GM23338 (cell line): ENCODE measurements at regions not wholly inside any gene's neighbourhood (a gene's known extent, or its start where the extent isn't known, plus 50 kb on each side); places are given as distances from the start of the nearest gene placed in this dataset.

Experiments used
- ATAC-seq: fragments of 200-7000 bp; cut with Tn5 transposase; 3 replicates; pipeline ENCODE4 v1.9.1; 2020
- DNase-seq: peaks from one replicate; pipeline ENCODE4 v3.0.0-alpha.2; 2015; ENCODE audit warnings: low spot score
- H2AFZ ChIP-seq: fragments of 200-600 bp; sonication (generic); 2 replicates; pipeline ENCODE4 v1.8.0; 2016; ENCODE audit warnings: antibody characterized with exemption, mild to moderate bottlenecking, moderate library complexity
- H3F3A ChIP-seq: fragments of 200-600 bp; sonication (generic); replicated peaks from 2 replicates; pipeline ENCODE4 v1.8.0; 2017; ENCODE audit warnings: antibody characterized with exemption, mixed run types, low read depth
- H3K27ac ChIP-seq: fragments of 200-600 bp; sonication (generic); 2 replicates; pipeline ENCODE4 v1.6.1; 2016; ENCODE audit warnings: low read depth
- H3K27me3 ChIP-seq: fragments of 200-600 bp; sonication (generic); 2 replicates; pipeline ENCODE4 v1.8.0; 2016; ENCODE audit warnings: mild to moderate bottlenecking, mixed run types, moderate library complexity; ENCODE audit not compliant: insufficient read depth
- H3K36me3 ChIP-seq: fragments of 200-600 bp; sonication (generic); 2 replicates; pipeline ENCODE4 v1.8.0; 2016; ENCODE audit warnings: mild to moderate bottlenecking; ENCODE audit not compliant: insufficient read depth
- H3K4me1 ChIP-seq: fragments of 200-600 bp; sonication (generic); 2 replicates; pipeline ENCODE4 v1.8.0; 2016; ENCODE audit warnings: mild to moderate bottlenecking, moderate library complexity; ENCODE audit not compliant: insufficient read depth
- H3K4me2 ChIP-seq: fragments of 200-600 bp; sonication (generic); 2 replicates; pipeline ENCODE4 v1.7.1; 2017; ENCODE audit warnings: mixed run types
- H3K4me3 ChIP-seq: fragments of 200-600 bp; sonication (generic); 2 replicates; pipeline ENCODE4 v1.6.1; 2016; ENCODE audit warnings: mixed run types
- H3K79me2 ChIP-seq: fragments of 200-600 bp; sonication (generic); replicated peaks from 2 replicates; pipeline ENCODE4 v1.8.0; 2017; ENCODE audit warnings: mild to moderate bottlenecking; ENCODE audit not compliant: insufficient read depth
- H3K9me2 ChIP-seq: fragments of 200-600 bp; sonication (generic); 2 replicates; pipeline ENCODE4 v1.8.0; 2017; ENCODE audit not compliant: insufficient read depth
- H4K20me1 ChIP-seq: fragments of 200-600 bp; sonication (generic); replicated peaks from 2 replicates; pipeline ENCODE4 v1.8.0; 2017; ENCODE audit warnings: mild to moderate bottlenecking; ENCODE audit not compliant: insufficient read depth
- H3K27ac Mint-ChIP-seq: 2 replicates; pipeline ENCODE4 v1.8.0; 2020; ENCODE audit warnings: inconsistent platforms, mild to moderate bottlenecking, moderate library complexity, mixed read lengths
- H3K27me3 Mint-ChIP-seq: 3 replicates; pipeline ENCODE4 v1.8.0; 2022; ENCODE audit warnings: low read depth, mild to moderate bottlenecking, moderate library complexity, mixed read lengths, inconsistent platforms; ENCODE audit not compliant: insufficient read depth, poor library complexity
- H3K36me3 Mint-ChIP-seq: 3 replicates; pipeline ENCODE4 v1.8.0; 2021; ENCODE audit warnings: low read depth, mild to moderate bottlenecking, inconsistent platforms, moderate library complexity, mixed read lengths
- H3K4me1 Mint-ChIP-seq: 3 replicates; pipeline ENCODE4 v1.8.0; 2020; ENCODE audit warnings: mild to moderate bottlenecking, inconsistent platforms, mixed read lengths
- H3K4me3 Mint-ChIP-seq: 3 replicates; pipeline ENCODE4 v1.8.0; 2021; ENCODE audit warnings: moderate library complexity, mild to moderate bottlenecking, inconsistent platforms, mixed read lengths
- H3K9me3 Mint-ChIP-seq: 3 replicates; pipeline ENCODE4 v1.8.0; 2020; ENCODE audit warnings: moderate library complexity, mild to moderate bottlenecking, inconsistent platforms, mixed read lengths
- CREB1 ChIP-seq: fragments of 250-450 bp; sonication (Bioruptor Pico); IDR thresholded peaks from 2 replicates; pipeline ENCODE4 v1.5.0; 2020; ENCODE audit warnings: low read depth, mild to moderate bottlenecking, moderate library complexity
- EZH2 ChIP-seq: fragments of 200-600 bp; sonication (generic); IDR thresholded peaks from one replicate; pipeline ENCODE4 v1.8.0; 2017; ENCODE audit warnings: antibody characterized with exemption, mild to moderate bottlenecking, low read depth; ENCODE audit not compliant: unreplicated experiment
- EZH2phosphoT487 ChIP-seq: fragments of 200-600 bp; sonication (generic); IDR thresholded peaks from one replicate; pipeline ENCODE4 v1.8.1; 2018; ENCODE audit warnings: antibody characterized with exemption; ENCODE audit not compliant: unreplicated experiment
- JUNB ChIP-seq: IDR thresholded peaks from one replicate; pipeline ENCODE4 v1.6.1; 2016; ENCODE audit warnings: antibody characterized with exemption; ENCODE audit not compliant: unreplicated experiment
- NANOG ChIP-seq: IDR thresholded peaks from 2 replicates; pipeline ENCODE4 v1.6.1; 2016; ENCODE audit warnings: antibody characterized with exemption, borderline replicate concordance
- POLR2AphosphoS5 ChIP-seq: IDR thresholded peaks from 2 replicates; pipeline ENCODE4 v1.6.1; 2016; ENCODE audit warnings: antibody characterized with exemption, low read depth
- STAT1 ChIP-seq: IDR thresholded peaks from one replicate; pipeline ENCODE4 v1.6.1; 2016; ENCODE audit warnings: antibody characterized with exemption; ENCODE audit not compliant: unreplicated experiment
- ZNF114 ChIP-seq: fragments of 250-450 bp; sonication (Bioruptor Pico); IDR thresholded peaks from 2 replicates; pipeline ENCODE4 v1.5.0; 2020; ENCODE audit warnings: mild to moderate bottlenecking, moderate library complexity
- ZNF331 ChIP-seq: fragments of 250-450 bp; sonication (Bioruptor Pico); IDR thresholded peaks from 2 replicates; pipeline ENCODE4 v1.5.0; 2020; ENCODE audit warnings: low read depth, mild to moderate bottlenecking, moderate library complexity
- TF ChIP-seq, protein P1 (sequence below): fragments of 250-450 bp; sonication (Bioruptor Pico); IDR thresholded peaks from 2 replicates; pipeline ENCODE4 v1.5.0; 2020; ENCODE audit warnings: mild to moderate bottlenecking, moderate library complexity
- TF ChIP-seq, protein P2 (sequence below), 2 experiments: fragments of 200-600 bp in 1 of 2; sonication (generic) in 1 of 2; conservative IDR thresholded peaks; 2 replicates each; pipeline versions ENCODE4 v1.5.1 to v1.6.1; 2016 to 2017; ENCODE audit warnings: antibody characterized with exemption in 2 of 2, low read depth in 2 of 2, mild to moderate bottlenecking in 2 of 2, moderate library complexity in 1 of 2
- TF ChIP-seq, protein P3 (sequence below): IDR thresholded peaks from one replicate; pipeline ENCODE4 v1.6.1; 2018; ENCODE audit warnings: antibody characterized with exemption; ENCODE audit not compliant: unreplicated experiment

DNA sequence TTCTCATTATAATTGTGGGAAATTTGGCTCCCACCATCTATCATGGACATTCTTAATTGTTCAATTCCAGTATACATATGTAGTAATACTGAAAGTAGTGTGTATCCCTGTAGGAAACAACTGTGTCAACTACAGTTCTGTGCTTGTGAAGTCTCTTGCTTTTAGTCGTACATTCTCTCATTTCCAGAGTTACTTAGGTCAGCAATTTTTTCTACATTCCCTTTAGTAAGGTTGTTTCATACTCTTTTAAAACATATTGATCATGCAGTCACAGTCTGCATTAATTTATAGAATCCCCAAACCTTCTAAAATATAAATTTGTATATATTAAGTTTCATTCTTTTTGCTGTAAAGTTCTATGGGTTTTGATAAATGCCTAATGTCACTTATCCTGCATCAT is 289.2 kb upstream of the PCDH10 start:
- Mint-ChIP-seq H3K4me3 (no peak overlapping the region), H3K4me1 (peaks cover 3% of the 10 kb centered on the region; the same call in 1 of the 3 replicates), H3K27ac (no peak overlapping the region), H3K36me3 (no peaks in the 10 kb centered on the region), H3K27me3 (no peaks in the 10 kb centered on the region), H3K9me3 (no peaks in the 10 kb centered on the region)
- H2AFZ ChIP-seq: no peak overlapping the region
- H3K4me3 ChIP-seq: no peak overlapping the region
- H3F3A ChIP-seq: no peaks in the 10 kb centered on the region
- TF ChIP-seq JUNB: no peak
- no peak for TF ChIP-seq NANOG
- TF ChIP-seq STAT1: no peak
- no peak for TF ChIP-seq POLR2AphosphoS5
- TF ChIP-seq, protein P1, sequence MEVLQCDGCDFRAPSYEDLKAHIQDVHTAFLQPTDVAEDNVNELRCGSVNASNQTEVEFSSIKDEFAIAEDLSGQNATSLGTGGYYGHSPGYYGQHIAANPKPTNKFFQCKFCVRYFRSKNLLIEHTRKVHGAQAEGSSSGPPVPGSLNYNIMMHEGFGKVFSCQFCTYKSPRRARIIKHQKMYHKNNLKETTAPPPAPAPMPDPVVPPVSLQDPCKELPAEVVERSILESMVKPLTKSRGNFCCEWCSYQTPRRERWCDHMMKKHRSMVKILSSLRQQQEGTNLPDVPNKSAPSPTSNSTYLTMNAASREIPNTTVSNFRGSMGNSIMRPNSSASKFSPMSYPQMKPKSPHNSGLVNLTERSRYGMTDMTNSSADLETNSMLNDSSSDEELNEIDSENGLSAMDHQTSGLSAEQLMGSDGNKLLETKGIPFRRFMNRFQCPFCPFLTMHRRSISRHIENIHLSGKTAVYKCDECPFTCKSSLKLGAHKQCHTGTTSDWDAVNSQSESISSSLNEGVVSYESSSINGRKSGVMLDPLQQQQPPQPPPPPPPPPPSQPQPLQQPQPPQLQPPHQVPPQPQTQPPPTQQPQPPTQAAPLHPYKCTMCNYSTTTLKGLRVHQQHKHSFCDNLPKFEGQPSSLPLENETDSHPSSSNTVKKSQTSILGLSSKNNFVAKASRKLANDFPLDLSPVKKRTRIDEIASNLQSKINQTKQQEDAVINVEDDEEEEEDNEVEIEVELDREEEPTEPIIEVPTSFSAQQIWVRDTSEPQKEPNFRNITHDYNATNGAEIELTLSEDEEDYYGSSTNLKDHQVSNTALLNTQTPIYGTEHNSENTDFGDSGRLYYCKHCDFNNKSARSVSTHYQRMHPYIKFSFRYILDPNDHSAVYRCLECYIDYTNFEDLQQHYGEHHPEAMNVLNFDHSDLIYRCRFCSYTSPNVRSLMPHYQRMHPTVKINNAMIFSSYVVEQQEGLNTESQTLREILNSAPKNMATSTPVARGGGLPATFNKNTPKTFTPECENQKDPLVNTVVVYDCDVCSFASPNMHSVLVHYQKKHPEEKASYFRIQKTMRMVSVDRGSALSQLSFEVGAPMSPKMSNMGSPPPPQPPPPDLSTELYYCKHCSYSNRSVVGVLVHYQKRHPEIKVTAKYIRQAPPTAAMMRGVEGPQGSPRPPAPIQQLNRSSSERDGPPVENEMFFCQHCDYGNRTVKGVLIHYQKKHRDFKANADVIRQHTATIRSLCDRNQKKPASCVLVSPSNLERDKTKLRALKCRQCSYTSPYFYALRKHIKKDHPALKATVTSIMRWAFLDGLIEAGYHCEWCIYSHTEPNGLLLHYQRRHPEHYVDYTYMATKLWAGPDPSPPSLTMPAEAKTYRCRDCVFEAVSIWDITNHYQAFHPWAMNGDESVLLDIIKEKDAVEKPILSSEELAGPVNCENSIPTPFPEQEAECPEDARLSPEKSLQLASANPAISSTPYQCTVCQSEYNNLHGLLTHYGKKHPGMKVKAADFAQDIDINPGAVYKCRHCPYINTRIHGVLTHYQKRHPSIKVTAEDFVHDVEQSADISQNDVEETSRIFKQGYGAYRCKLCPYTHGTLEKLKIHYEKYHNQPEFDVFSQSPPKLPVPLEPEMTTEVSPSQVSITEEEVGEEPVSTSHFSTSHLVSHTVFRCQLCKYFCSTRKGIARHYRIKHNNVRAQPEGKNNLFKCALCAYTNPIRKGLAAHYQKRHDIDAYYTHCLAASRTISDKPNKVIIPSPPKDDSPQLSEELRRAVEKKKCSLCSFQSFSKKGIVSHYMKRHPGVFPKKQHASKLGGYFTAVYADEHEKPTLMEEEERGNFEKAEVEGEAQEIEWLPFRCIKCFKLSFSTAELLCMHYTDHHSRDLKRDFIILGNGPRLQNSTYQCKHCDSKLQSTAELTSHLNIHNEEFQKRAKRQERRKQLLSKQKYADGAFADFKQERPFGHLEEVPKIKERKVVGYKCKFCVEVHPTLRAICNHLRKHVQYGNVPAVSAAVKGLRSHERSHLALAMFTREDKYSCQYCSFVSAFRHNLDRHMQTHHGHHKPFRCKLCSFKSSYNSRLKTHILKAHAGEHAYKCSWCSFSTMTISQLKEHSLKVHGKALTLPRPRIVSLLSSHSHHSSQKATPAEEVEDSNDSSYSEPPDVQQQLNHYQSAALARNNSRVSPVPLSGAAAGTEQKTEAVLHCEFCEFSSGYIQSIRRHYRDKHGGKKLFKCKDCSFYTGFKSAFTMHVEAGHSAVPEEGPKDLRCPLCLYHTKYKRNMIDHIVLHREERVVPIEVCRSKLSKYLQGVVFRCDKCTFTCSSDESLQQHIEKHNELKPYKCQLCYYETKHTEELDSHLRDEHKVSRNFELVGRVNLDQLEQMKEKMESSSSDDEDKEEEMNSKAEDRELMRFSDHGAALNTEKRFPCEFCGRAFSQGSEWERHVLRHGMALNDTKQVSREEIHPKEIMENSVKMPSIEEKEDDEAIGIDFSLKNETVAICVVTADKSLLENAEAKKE (CRISPR knock-in tag): no peak
- no peak for TF ChIP-seq ZNF331 (CRISPR knock-in tag)
- no peak for TF ChIP-seq ZNF114 (CRISPR knock-in tag)
- TF ChIP-seq, protein P2, sequence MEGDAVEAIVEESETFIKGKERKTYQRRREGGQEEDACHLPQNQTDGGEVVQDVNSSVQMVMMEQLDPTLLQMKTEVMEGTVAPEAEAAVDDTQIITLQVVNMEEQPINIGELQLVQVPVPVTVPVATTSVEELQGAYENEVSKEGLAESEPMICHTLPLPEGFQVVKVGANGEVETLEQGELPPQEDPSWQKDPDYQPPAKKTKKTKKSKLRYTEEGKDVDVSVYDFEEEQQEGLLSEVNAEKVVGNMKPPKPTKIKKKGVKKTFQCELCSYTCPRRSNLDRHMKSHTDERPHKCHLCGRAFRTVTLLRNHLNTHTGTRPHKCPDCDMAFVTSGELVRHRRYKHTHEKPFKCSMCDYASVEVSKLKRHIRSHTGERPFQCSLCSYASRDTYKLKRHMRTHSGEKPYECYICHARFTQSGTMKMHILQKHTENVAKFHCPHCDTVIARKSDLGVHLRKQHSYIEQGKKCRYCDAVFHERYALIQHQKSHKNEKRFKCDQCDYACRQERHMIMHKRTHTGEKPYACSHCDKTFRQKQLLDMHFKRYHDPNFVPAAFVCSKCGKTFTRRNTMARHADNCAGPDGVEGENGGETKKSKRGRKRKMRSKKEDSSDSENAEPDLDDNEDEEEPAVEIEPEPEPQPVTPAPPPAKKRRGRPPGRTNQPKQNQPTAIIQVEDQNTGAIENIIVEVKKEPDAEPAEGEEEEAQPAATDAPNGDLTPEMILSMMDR (conservative IDR thresholded peaks at IDR 0.05; ENCODE audit: low read depth in 2 of 2): no peak
- TF ChIP-seq CREB1 (CRISPR knock-in tag): no peak
- TF ChIP-seq, protein P3, sequence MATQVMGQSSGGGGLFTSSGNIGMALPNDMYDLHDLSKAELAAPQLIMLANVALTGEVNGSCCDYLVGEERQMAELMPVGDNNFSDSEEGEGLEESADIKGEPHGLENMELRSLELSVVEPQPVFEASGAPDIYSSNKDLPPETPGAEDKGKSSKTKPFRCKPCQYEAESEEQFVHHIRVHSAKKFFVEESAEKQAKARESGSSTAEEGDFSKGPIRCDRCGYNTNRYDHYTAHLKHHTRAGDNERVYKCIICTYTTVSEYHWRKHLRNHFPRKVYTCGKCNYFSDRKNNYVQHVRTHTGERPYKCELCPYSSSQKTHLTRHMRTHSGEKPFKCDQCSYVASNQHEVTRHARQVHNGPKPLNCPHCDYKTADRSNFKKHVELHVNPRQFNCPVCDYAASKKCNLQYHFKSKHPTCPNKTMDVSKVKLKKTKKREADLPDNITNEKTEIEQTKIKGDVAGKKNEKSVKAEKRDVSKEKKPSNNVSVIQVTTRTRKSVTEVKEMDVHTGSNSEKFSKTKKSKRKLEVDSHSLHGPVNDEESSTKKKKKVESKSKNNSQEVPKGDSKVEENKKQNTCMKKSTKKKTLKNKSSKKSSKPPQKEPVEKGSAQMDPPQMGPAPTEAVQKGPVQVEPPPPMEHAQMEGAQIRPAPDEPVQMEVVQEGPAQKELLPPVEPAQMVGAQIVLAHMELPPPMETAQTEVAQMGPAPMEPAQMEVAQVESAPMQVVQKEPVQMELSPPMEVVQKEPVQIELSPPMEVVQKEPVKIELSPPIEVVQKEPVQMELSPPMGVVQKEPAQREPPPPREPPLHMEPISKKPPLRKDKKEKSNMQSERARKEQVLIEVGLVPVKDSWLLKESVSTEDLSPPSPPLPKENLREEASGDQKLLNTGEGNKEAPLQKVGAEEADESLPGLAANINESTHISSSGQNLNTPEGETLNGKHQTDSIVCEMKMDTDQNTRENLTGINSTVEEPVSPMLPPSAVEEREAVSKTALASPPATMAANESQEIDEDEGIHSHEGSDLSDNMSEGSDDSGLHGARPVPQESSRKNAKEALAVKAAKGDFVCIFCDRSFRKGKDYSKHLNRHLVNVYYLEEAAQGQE: no peak
- TF ChIP-seq EZH2phosphoT487: no peak
- TF ChIP-seq EZH2: no peak
- H3K27ac ChIP-seq: no peak overlapping the region
- no peaks in the 10 kb centered on the region for H3K36me3 ChIP-seq
- H3K4me1 ChIP-seq: no peaks in the 10 kb centered on the region
- H3K27me3 ChIP-seq: no peaks in the 10 kb centered on the region
- H4K20me1 ChIP-seq: no peaks in the 10 kb centered on the region
- no peaks in the 10 kb centered on the region for H3K9me2 ChIP-seq
- ATAC-seq (no peak), DNase-seq (no peak)
- H3K79me2 ChIP-seq: no peaks in the 10 kb centered on the region
- H3K4me2 ChIP-seq: no peak overlapping the region
